ENCODE measurements at regions not wholly inside any gene's neighbourhood (a gene's known extent, or its start where the extent isn't known, plus 50 kb on each side); places are given as distances from the start of the nearest gene placed in this dataset.

DNA sequence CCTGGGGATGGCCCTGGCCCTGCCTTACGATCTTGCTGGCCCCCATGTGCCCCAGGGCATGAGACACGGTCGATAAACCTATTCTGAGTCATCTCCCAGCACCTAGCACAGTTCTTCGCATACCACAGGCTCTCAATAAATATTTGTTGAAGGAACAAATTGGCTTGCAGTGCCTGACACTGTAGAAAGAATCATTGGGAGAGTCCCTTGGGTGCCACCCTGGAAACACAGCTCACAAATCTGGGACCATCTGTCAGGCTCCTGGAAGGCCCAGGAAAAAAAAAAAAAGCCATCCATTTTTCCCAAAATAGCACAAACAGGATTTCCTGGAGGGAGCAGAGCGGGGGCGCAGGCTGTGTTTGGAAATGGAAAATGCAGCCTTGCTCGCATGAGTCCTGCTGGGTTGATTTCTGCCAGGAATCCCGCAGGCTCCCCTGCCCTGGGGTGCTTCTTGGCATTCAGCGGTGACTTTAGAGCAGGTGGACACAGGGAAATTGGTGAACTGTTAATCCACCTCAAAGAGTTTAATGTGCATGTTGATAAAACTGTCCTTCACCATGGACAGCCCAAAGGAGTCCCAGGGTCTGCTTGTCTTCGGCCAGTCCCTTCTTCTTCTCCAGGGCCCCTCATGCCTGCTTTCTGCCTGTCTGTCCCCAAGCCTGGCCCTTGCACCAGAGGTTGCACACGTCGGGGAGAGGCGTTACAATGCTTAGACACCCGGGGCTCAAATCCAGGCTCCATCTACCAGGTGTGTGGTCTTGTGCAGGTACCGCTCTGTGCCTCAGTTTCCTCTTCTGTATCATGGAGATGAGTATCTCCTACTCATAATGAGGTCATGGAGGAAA is 106.1 kb upstream of the RFLNA start:
- no peak for DNase-seq (ENCODE audit: low read depth, low spot score)

DNA sequence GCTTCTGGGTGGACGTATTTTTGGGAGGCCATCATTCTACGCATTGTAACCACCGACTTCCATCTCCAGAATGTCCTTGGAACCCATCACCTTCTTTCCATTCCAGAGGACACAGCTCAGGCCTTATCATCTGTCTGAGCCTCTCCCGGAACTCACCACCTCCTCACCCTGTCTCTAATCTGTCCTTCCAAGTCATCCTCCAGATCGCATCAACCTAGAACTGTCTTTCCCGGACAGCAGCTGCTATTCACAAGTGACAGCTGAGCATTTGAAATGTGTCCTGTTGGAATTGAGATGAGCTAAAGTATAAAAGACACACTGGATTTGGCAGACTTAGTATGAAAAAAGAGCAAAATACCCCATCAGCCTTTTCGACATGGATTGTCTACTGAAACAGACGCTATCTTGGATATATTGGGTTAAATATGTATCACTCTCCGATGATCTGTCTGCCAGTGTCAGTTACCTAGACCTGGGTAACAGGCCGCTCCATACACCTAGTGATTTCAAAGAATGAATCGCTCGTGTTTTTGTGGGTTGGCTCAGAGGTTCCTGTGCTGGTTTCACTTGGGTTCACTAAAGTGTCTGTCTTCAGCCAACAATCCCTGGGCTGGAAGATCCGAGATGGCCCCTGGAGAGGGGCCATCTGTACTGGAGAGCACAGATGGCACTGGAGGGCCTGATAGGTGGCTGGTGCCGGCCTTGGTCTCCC is 104.4 kb upstream of the RFLNA start:
- no peak for DNase-seq (ENCODE audit: low read depth, low spot score)

DNA sequence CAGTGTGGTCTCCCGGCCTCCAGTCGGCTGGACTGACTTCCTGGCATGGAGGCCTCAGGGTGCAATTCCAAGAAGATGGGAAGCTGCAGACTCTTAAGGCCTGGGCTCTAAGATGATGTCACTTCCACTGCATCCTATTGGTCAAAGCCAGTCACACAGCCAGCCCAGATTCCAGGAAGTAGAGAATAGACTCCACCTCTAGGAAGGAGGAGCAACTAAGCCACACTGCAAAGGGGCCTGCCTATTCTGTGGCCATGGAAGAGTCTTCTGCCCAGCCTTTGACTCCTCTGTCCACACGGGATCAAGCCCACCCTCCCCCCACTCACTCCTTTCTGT is 103.9 kb upstream of the RFLNA start:
- no peak for DNase-seq (ENCODE audit: low read depth, low spot score)

DNA sequence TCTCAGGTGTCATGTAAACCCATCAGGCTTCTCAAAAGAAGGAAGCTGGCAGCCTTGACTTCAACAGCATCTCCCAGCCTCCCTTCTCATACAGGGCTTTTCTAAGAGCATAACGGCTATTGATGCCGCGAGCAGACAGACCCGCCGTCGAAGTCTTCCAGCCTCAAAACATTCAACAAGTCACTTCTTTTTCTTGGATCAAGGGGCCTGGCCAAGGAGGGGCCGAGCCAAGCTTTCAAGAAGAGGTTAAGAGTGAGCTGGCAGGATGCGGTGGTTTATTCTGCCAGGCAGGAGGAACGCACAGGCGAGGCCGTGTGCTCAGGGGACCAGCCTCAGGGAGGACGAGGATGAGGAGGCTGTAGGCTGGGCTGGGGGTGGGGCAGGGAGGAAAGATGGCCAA is 102.9 kb upstream of the RFLNA start:
- DNase-seq (ENCODE audit: low read depth, low spot score) = no peak

DNA sequence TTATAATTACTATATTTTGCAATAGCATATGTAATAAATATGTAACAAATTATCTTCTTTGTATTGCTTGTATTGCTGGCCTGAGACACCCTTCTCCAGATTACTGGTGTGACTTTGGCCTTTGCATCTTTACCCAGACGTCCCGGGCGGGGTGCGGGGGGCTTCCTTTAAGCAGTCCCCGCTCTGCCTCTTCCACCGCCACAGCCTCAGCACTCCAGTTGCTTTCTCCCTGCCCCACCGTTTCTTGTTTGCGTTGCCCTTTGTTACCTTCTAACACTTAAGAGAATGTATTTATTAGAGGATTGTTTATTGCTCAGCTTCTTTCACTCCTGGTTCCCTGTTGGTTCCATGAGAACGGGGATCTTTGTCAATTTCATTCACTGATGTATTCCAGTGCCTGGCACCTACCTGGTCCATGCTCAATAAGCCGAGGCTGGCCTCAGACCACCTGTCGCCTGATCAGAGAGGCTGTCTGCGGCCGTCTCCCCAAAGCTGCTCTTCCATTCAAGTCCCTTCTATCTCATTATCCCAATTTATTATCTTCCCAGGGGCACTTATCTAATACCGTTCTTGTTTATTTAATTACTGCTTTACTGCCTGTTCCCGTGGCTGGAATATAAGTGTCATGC is 100.5 kb upstream of the RFLNA start:
- no peak for DNase-seq (ENCODE audit: low read depth, low spot score)

DNA sequence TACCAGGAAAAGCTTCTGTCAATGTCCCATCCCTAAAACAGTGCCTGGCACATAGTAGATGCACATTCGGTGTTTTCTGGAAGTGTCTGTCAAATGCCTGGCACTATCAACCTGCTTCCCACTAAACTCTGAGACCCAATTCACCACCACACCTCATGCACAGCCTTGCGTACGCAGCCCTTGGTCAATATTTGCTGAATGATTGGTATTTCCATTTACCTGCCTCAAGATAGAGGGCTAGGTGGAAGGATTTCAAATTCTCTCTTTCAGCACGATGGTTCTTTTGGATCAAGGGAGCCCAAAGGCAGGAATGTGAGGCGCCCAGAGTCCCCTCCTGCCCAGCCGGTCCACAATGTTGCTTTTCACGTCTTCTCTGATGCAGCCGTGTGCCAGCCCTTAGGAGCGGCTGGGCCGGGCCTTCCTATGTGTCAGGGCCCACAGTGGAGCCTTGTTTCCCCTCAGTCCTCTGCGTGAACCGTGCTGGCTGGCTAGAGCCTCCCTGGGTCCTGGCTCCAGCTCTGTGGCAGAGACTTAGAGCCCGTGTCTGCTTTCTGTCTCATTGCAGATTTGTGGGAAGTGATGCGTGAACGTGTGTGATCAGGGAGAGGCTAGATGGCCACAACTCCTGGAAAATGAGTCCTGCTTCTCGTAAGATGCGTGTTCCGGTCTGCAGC is 99.9 kb upstream of the RFLNA start:
- DNase-seq (ENCODE audit: low read depth, low spot score) = no peak

DNA sequence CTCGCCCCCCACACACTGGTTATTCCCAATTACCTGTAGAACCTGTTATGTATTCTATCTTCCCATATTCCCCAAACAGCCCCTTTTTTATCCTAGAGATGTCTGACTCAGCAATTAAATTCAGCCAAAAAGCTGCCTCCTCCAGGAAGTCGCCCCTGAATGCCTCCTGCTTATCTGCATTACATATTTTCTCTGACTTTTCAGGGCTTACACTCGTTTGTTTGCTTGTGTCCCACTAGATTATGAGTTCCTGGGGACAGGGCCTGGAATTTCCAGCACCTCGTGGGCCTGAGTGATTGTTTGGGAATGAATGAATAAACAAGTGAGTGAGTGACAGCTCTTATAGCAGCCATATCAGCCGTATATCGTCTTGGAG is 99.3 kb upstream of the RFLNA start:
- DNase-seq (ENCODE audit: low read depth, low spot score) = no peak

DNA sequence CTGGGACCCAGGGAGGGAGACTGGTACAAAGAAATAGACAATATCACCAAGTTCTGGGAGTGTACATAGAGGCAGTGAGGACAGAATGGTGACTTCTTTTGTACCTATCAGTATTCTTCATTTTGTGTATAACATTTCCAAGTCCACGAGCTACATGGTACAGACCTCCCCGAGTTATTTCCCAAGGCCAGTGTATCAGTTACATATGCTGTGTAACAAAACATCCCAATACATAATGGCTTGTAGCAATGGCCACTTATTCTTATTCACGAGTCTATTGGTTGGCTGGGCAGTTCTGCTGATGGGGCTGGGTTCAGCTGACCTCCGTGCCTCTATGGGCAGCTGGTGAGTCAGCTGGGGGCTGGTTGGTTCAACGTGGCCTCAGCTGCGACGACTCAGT is 98.7 kb upstream of the RFLNA start:
- DNase-seq (ENCODE audit: low read depth, low spot score) = no peak

DNA sequence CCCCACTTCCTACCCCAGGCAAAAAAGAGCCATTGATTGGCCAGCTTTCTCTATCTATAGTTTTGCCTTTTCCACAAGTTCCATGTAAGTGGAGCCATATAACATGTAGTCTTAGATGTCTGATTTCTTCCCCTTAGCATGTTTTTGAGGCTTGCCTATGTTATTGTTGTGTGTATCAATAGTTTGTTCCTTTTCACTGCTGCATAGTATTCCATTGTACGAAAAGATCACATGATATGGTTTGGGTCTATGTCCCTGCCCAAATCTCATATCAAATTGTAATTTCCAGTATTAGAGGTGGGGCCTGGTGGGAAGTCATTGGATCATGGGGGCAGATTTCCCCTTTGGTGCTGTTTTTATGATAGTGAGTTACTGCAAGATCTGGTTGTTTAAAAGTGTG is 93.6 kb upstream of the RFLNA start:
- DNase-seq (ENCODE audit: low read depth, low spot score) = no peak

DNA sequence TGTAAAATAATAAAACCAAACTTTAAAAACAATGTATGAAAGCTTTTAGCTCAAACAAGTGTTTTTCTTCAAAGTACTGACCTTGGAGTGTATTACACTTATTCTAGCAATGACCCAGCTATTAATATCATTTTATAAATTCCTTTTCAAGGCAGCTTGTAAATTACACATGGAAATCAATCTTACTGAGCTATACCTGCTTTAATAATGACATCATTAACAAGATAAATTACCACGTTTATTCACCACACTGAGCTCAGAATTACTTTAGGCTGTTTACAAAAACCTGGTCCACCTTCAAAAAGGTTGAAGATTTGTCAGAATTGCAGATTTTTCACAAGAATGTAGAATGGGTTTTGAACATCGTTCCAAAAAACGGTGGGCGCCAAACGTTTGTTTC is 91.7 kb upstream of the RFLNA start:
- no peak for DNase-seq (ENCODE audit: low read depth, low spot score)

DNA sequence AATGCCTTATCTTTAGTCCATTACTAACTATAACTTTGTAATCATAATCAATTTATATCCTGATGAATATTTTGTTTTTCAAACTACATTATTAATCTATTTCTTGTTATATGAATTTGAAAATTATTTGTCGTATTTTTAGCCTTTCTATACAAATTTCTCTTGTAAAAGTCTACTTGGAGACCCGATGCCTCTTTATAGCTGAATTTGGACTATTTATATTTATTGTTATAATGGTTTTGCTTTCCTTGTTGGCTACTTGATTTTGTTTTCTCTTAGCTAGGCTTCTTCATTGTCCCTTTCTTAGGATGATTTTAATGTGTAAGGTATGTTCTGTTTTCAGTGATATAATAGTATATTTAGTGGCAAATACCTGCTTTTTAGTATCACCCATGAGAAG is 89.5 kb upstream of the RFLNA start:
- DNase-seq (ENCODE audit: low read depth, low spot score) = no peak

DNA sequence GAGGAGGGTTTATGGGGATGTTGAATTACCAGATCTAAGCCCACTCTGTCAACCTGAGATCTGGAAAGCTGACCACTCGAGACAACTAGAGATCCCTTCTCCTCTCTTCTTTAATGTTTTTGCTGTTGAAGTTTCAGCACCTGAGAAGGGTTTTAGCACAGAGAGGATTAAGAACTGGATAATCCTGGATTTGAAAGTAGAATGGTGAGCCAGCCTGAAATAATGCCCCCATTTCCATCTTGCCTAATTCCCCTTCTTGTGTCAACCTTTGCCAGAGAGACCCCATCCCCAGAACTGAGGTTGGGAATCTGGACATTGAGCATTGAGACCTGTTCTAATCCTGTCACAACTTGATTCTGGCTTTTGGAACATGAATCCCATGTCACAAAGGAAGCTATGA is 87.8 kb upstream of the RFLNA start:
- DNase-seq (ENCODE audit: low read depth, low spot score) = no peak

DNA sequence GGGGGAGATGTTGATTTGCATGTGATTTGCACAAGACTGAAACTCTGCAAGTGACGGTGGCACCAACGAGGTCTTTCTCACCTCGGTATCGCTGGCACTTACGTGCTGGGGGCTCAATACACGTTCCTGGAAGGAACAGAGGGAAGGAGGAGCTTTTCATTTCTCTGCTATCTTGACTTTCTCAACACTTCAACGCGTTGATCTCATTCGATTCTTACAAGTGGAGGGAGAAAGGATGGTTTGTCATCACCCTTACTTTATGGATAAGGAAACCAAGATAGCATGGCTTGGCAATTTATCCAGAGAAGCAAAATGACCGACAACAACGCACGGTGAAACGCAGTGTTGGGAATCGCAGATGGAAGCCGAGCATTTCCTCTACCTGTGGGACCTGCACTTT is 87.3 kb upstream of the RFLNA start:
- no peak for DNase-seq (ENCODE audit: low read depth, low spot score)

DNA sequence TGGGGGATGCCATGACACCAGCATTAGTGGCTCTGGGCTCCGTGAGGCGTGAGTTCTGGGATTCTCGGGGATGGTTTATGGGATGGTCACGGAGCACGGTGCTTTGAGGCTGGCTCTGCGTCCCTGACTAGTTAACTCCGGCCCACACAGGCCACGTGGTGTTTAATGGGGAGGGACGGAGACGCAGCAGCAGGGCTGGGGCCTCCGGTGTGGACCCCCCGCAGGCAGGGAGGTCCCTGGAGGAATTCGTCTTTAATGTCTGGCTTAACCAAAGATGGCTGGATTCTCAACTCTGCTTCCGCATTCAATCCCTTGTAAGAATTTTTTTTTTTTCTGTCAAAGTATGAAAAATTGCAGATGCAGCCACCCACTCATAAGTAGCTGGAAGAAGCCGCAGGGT is 86.4 kb upstream of the RFLNA start:
- DNase-seq (ENCODE audit: low read depth, low spot score) = no peak

DNA sequence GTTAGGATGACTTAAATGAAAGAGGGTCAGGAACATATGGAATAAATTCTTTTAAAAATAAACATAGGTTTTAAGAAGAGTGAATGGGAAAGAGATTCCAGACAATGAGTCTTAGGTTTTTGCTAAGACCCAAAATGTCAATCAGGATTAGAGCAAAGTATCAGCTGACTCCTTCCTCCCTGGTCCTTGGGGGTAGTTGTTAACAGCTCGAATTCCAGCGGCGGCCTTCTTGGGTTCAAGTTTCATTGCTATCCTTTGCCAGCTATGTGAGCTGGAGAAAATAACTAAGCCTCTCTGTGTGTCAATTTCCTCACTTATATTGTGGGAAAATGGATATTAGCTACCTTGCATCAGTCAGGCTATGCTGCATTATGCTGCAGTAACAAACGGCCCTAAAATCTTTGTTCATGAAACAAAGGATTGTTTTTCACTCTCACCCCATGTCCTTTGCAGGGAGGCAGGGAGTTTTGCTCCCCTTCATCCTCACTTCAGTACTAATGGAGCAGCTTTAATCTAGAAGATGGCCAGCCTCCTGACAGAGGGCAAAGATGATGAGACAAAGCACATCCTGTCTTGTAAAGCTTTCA is 83.8 kb upstream of the RFLNA start:
- DNase-seq (ENCODE audit: low read depth, low spot score) = no peak

DNA sequence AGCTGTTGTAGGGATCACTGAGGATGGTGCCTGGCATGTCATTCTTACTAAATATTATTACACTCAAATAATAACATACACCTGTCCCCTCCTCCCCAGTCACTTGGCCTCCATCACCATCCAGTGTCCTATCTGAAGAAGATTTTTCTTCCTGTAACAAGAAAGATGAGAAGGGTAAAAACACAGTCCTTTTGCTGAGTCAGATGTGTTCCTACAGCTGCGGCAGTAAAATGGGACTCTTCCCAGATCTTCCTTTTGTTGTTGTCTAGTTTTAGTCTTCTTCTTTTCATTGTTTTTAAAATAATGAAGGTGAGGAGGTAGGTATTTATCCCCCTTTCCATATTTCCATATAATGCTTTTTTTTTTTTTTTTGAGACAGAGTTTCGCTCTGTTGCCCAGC is 83.1 kb upstream of the RFLNA start:
- DNase-seq (ENCODE audit: low read depth, low spot score) = no peak

DNA sequence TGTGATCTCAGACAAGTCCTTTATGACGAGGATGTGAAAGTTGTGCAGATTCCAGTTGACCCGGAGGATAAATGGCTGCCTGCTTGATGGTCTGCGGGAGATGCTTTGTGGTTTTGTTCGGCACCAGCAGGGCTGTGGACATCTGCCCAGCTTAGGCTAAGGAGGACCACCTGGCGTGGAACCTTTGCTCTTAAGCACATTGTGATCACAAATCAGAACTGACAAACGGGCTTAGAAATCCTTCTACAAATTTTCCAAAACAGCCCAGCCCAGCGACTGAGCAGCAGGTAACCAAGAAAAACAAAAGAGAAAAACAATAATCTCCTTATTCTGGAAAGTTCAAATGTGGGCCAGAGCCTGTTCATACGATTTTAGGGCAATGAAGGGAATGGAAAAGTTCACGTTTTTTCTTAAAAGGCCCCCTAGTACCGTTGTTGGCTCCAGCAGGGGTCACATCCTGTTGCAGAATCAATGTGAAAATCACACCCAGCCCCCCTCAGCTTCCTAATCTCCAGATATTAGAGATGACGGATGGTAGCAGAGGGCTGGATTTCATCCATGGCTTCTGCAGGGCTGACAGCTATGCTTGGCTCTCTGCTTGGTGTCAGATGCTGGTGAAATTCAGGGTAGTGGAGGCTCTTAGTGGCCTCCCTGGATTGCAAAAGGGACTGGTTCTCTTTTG is 81.1 kb upstream of the RFLNA start:
- no peak for DNase-seq (ENCODE audit: low read depth, low spot score)

DNA sequence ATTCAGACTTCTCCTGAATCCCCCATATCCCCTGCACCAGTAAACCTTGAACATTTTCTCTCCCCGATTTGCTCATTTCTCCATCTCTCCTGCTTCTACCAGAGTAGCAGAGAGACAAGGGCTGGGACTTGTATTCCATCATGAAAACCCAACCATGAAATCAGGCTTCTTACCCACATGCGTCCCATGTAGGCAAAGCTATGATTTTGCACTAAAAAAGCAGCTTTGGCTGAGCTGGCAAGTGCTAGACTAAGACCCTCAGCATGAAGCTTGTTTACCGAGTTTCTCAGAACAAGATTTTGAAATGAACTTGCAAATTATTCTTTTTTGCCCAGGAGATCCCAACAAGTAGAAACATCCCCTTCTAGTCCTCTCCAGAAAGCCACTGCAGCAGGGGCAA is 80.3 kb upstream of the RFLNA start:
- DNase-seq (ENCODE audit: low read depth, low spot score) = no peak

DNA sequence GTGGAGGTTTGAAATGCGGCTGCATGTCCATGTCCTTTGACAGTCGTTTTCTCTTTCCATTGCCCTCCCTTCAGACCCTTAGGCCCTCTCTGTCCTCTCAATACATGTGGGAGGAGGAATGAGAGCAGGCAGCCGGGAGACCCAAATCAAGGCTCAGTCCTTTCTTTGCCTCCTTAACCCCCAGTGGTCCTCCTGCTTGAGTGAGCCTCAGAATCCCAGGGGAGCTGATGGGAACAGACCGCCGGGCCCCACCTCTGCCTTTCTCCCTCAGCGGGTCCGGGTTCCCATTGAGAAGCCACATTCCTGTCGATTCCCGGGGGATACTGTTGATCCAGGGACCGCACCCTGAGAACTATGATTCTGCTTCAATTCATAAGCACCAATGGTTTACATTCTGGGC is 77.9 kb upstream of the RFLNA start:
- DNase-seq (ENCODE audit: low read depth, low spot score) = no peak

DNA sequence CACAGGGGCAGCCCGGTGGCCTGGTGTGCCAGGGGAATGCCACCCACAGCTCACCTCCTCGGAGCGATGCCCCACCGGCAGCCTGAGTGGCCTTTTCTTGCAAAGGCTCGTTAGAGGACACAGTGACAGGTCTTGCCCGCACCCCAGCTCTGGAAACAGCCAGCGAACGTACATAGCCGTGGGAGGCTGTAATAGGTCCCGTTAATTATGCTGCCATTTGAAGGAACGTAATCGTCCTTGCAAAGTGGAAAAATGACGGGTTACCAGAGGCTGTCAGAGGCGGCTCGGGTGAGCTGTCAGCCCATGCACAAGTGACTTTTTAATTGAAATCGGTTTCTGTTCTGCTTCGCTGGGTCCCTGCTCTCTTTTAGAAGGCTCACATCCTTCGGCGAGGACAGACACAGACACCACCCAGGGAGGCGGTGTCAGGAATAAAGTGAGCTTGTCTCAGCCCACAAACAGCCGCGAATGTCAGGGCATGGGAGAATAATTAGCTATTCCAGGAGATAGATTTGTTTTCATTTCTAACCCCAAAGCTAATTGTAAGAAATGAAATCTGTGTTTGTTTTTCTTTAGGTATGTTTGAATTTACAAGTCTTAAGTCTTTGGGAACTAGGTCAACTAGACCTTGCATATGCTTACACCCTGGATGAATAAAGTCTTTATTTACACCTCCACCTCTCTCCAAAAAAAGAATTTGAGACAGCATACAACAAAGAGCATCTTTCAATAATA is 77.2 kb upstream of the RFLNA start:
- DNase-seq (ENCODE audit: low read depth, low spot score) = no peak

DNA sequence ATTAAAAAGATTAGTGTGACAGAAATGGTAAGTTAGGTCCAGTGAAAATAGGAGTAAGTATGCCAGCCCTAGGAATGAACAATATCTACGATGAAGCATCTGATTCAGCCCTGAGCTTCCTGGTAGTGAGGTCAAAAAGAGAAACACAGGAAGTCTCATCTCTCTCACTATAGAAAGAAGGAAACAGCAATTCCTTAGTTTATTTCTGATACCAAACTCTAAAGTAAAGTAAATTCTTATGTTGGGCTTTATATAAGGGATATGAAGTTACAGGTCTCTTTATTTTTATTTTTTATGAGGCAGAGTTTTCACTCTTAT is 76.7 kb upstream of the RFLNA start:
- no peak for DNase-seq (ENCODE audit: low read depth, low spot score)

All from pulmonary artery endothelial cell (primary cell).